SK-N-SH (cell line): ENCODE measurements at regions not wholly inside any gene's neighbourhood (a gene's known extent, or its start where the extent isn't known, plus 50 kb on each side); places are given as distances from the start of the nearest gene placed in this dataset.

Source experiments
- CTCF ChIA-PET: fragments of 300-600, 350-600 bp; formaldehyde crosslinking; extraction: SDS; loops from one replicate; lab custom pipeline; 2021; lab: Yijun Ruan, JAX
- POLR2A ChIA-PET: fragments of 350-600 bp; sonication (Branson Sonifier 250); formaldehyde crosslinking; extraction: SDS; loops from one replicate; lab custom pipeline; 2020; ENCODE audit warnings: antibody characterized with exemption, inconsistent platforms; lab: Yijun Ruan, JAX
- DNase-seq: peaks from one replicate; pipeline ENCODE4 v3.0.0; 2012
- H2AFZ ChIP-seq: fragments of 200-600 bp; sonication (generic); 2 replicates; pipeline ENCODE4 v1.8.1; 2016; ENCODE audit warnings: antibody characterized with exemption, mild to moderate bottlenecking, low read depth
- H3F3A ChIP-seq: fragments of 200-600 bp; sonication (generic); replicated peaks from 2 replicates; pipeline ENCODE3; 2016; ENCODE audit warnings: antibody characterized with exemption, mild to moderate bottlenecking; ENCODE audit not compliant: insufficient read depth
- H3K27ac ChIP-seq, 2 experiments: fragments of 200-500 bp in 1 of 2; fragments of 200-600 bp in 1 of 2; sonication (Bioruptor generic) in 1 of 2; sonication (generic), shearing (Covaris generic) in 1 of 2; 2 replicates each; pipeline versions ENCODE4 v1.5.1 to v1.6.1; 2014 to 2016; ENCODE audit warnings: low read depth in 2 of 2, inconsistent platforms in 1 of 2, low read length in 1 of 2, mild to moderate bottlenecking in 1 of 2, mixed read lengths in 1 of 2
- H3K27me3 ChIP-seq: fragments of 200-600 bp; sonication (generic), shearing (Covaris generic); 2 replicates; pipeline ENCODE4 v1.6.1; 2016; ENCODE audit warnings: mixed run types; ENCODE audit not compliant: insufficient read depth
- H3K36me3 ChIP-seq, 2 experiments: fragments of 200-500 bp in 1 of 2; fragments of 200-600 bp in 1 of 2; sonication (Bioruptor generic) in 1 of 2; sonication (generic) in 1 of 2; replicated peaks in 1 of 2; 2 replicates each; pipeline versions ENCODE3 to v1.5.1; 2014 to 2016; ENCODE audit warnings: low read length in 1 of 2, mild to moderate bottlenecking in 1 of 2; ENCODE audit not compliant: insufficient read depth in 2 of 2, control insufficient read depth in 1 of 2
- H3K4me1 ChIP-seq, 2 experiments: fragments of 200-500 bp in 1 of 2; fragments of 200-600 bp in 1 of 2; sonication (Bioruptor generic) in 1 of 2; sonication (generic), shearing (Covaris generic) in 1 of 2; 2 replicates each; pipeline versions ENCODE4 v1.5.1 to v1.6.1; 2014 to 2016; ENCODE audit warnings: low read depth in 1 of 2, low read length in 1 of 2, mixed run types in 1 of 2; ENCODE audit not compliant: insufficient read depth in 2 of 2, control insufficient read depth in 1 of 2
- H3K4me2 ChIP-seq: fragments of 200-600 bp; sonication (generic), shearing (Covaris generic); 2 replicates; pipeline ENCODE4 v1.6.1; 2017; ENCODE audit warnings: mixed run types
- H3K4me3 ChIP-seq, 2 experiments: fragments of 200-500 bp in 1 of 2; fragments of 200-600 bp in 1 of 2; sonication (Bioruptor generic) in 1 of 2; sonication (generic), shearing (Covaris generic) in 1 of 2; 2 replicates each; pipeline versions ENCODE4 v1.5.1 to v1.8.1; 2014 to 2016; ENCODE audit warnings: low read depth in 2 of 2, inconsistent platforms in 1 of 2, low read length in 1 of 2, mild to moderate bottlenecking in 1 of 2, mixed read lengths in 1 of 2, moderate library complexity in 1 of 2
- H3K79me2 ChIP-seq: fragments of 200-600 bp; sonication (generic); 2 replicates; pipeline ENCODE4 v1.8.1; 2017; ENCODE audit warnings: mild to moderate bottlenecking; ENCODE audit not compliant: insufficient read depth
- H3K9ac ChIP-seq: fragments of 200-600 bp; sonication (generic); 2 replicates; pipeline ENCODE4 v1.6.1; 2017; ENCODE audit warnings: mixed run types
- H3K9me2 ChIP-seq: fragments of 200-600 bp; sonication (generic); 2 replicates; pipeline ENCODE4 v1.6.1; 2017; ENCODE audit warnings: mixed run types
- H3K9me3 ChIP-seq: fragments of 200-600 bp; sonication (generic); 2 replicates; pipeline ENCODE4 v1.6.1; 2017; ENCODE audit warnings: mixed run types, mild to moderate bottlenecking, moderate library complexity
- H4K20me1 ChIP-seq: fragments of 200-600 bp; sonication (generic); 2 replicates; pipeline ENCODE4 v1.6.1; 2017; ENCODE audit warnings: mild to moderate bottlenecking, mixed run types; ENCODE audit not compliant: insufficient read depth
- ELF1 ChIP-seq: IDR thresholded peaks from 2 replicates; pipeline ENCODE4 v1.4.0; 2012
- EZH2phosphoT487 ChIP-seq: fragments of 200-600 bp; sonication (generic); IDR thresholded peaks from 2 replicates; pipeline ENCODE4 v1.6.1; 2017; ENCODE audit warnings: low read depth, mixed run types, mild to moderate bottlenecking, antibody characterized with exemption, moderate library complexity, borderline replicate concordance
- FOSL2 ChIP-seq: IDR thresholded peaks from 2 replicates; pipeline ENCODE4 v1.4.0; 2012; ENCODE audit warnings: low read depth, mild to moderate bottlenecking, moderate library complexity, borderline replicate concordance
- FOXM1 ChIP-seq: IDR thresholded peaks from 2 replicates; pipeline ENCODE4 v1.4.0; 2012; ENCODE audit warnings: low read depth, mild to moderate bottlenecking
- GABPA ChIP-seq: IDR thresholded peaks from 2 replicates; pipeline ENCODE4 v1.4.0; 2012; ENCODE audit warnings: low read depth, mild to moderate bottlenecking
- GATA2 ChIP-seq: sonication (generic); formaldehyde crosslinking; IDR thresholded peaks from 2 replicates; pipeline ENCODE4 v1.5.0; 2020; ENCODE audit warnings: mild to moderate bottlenecking, missing genetic modification reagents
- JUND ChIP-seq: IDR thresholded peaks from 2 replicates; pipeline ENCODE4 v1.4.0; 2012
- MEF2A ChIP-seq: IDR thresholded peaks from 2 replicates; pipeline ENCODE4 v1.4.0; 2012; ENCODE audit warnings: low read depth, borderline replicate concordance
- NFIC ChIP-seq: IDR thresholded peaks from 2 replicates; pipeline ENCODE4 v1.4.0; 2012; ENCODE audit warnings: borderline replicate concordance
- NRF1 ChIP-seq: IDR thresholded peaks from 2 replicates; pipeline ENCODE4 v1.6.1; 2012; ENCODE audit warnings: low read depth, mild to moderate bottlenecking, low read length
- RAD21 ChIP-seq: IDR thresholded peaks from 2 replicates; pipeline ENCODE4 v1.6.1; 2012; ENCODE audit warnings: mild to moderate bottlenecking, low read length
- RCOR1 ChIP-seq: fragments of 150-350 bp; IDR thresholded peaks from 2 replicates; pipeline ENCODE4 v1.6.1; 2017; ENCODE audit warnings: antibody characterized with exemption, low read length
- RFX5 ChIP-seq: IDR thresholded peaks from 2 replicates; pipeline ENCODE4 v1.6.1; 2012; ENCODE audit warnings: mild to moderate bottlenecking, improper control_type of control experiment, low read length
- SIN3A ChIP-seq: IDR thresholded peaks from 2 replicates; pipeline ENCODE4 v1.6.1; 2012; ENCODE audit warnings: low read depth, mild to moderate bottlenecking, low read length, moderate library complexity, borderline replicate concordance
- TAF1 ChIP-seq: IDR thresholded peaks from 2 replicates; pipeline ENCODE4 v1.6.1; 2012; ENCODE audit warnings: low read depth, mild to moderate bottlenecking, low read length, moderate library complexity, borderline replicate concordance
- TCF12 ChIP-seq: IDR thresholded peaks from 2 replicates; pipeline ENCODE4 v1.4.0; 2012
- TEAD4 ChIP-seq: IDR thresholded peaks from 2 replicates; pipeline ENCODE4 v1.4.0; 2012; ENCODE audit warnings: mild to moderate bottlenecking, borderline replicate concordance; ENCODE audit not compliant: insufficient read depth
- WGBS: methylation state at CpG from one replicate; pipeline ENCODE4 v1.1.6; 2017; ENCODE audit warnings: low lambda C conversion rate; 5-methylcytosine and 5-hydroxymethylcytosine counted together
- TF ChIP-seq, protein P1 (sequence below): IDR thresholded peaks from 2 replicates; pipeline ENCODE4 v1.4.0; 2012; ENCODE audit warnings: low read depth
- TF ChIP-seq, protein P2 (sequence below): IDR thresholded peaks from 2 replicates; pipeline ENCODE4 v1.6.1; 2012; ENCODE audit warnings: mild to moderate bottlenecking, low read depth, low read length, moderate library complexity

DNA sequence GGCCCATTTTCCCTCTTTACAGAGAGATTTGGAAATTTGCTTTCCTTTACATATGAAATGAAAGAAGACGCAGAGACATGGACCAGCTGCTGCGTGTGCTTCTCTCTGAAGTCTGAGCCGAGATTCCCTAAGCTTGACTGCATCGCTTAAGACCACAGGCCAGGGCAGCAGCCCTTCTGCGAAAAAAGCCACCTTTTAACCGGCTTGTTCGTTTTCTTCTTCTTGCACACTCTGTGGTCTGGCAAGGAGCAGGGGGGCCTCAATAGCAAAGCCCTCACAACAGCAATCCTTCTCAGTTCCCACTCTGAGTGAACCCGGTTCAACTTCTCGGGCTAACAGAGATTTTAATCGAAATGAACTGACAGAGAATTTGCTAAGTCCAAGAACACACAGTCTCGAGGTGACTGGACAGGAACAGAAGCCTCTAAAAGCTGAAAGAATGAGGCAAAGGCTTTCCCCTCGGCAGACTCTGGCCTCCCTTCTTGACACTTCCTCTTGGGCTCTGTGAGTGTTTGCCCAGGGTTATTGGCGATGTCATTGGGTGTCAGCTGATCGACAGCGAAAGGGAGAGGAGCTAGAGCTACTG is 512.9 kb upstream of the KLF4 start:
- peaks cover 22% of the 10 kb centered on the region; the same call in 1 of the 2 replicates for H3K27me3 ChIP-seq
- 29% methylated on average over 15 of the region's 15 CpGs for WGBS
- CTCF ChIA-PET, result no interaction called here
- no peaks in the 10 kb centered on the region for H3F3A ChIP-seq
- no peak overlapping the region for H3K4me3 ChIP-seq
- no peaks in the 10 kb centered on the region for H3K4me1 ChIP-seq
- H3K9ac ChIP-seq, result no peak overlapping the region
- H2AFZ ChIP-seq, result no peak overlapping the region
- no peaks in the 10 kb centered on the region for H4K20me1 ChIP-seq
- no peaks in the 10 kb centered on the region for H3K9me2 ChIP-seq
- no peaks in the 10 kb centered on the region for H3K79me2 ChIP-seq
- no peak overlapping the region for H3K4me2 ChIP-seq
- no peaks in the 10 kb centered on the region for H3K36me3 ChIP-seq
- TF ChIP-seq ELF1 (no peak), MEF2A (no peak), NFIC (no peak), RFX5 (no peak), TCF12 (no peak), GATA2 (CRISPR knock-in tag) (no peak), FOSL2 (no peak), EZH2phosphoT487 (no peak), RAD21 (no peak), JUND (no peak), NRF1 (no peak)
- TF ChIP-seq, protein P1, sequence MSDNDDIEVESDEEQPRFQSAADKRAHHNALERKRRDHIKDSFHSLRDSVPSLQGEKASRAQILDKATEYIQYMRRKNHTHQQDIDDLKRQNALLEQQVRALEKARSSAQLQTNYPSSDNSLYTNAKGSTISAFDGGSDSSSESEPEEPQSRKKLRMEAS, result no peak
- H3K27ac ChIP-seq, result no peak overlapping the region
- no peak for DNase-seq
- POLR2A ChIA-PET, result no interaction called here
- no peaks in the 10 kb centered on the region for H3K9me3 ChIP-seq

DNA sequence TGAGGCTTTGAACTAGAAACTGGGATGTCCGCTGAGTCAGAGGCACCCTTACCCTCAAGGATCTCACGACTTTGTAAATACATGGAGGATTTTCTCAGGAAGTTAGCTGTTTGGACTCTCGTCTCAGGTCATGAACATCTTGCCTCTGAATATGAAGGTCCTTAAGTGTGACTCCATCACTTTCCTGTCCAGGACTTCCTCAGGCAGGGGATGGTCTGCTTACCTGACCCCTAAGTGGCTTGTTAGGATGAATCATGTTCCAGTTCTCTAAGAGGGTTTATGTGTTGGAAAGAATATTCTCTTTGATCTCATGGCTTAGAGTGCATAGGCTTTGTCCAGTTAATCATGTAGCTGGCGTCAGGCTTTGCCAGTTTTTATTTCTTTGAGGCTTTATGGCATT is 511.7 kb upstream of the KLF4 start:
- CTCF ChIA-PET, result no interaction called here
- TF ChIP-seq RAD21, result no peak
- TF ChIP-seq GABPA, result no peak
- TF ChIP-seq JUND, result no peak
- TF ChIP-seq TEAD4, result no peak
- no peak for TF ChIP-seq RCOR1
- no peak for TF ChIP-seq NFIC
- no peak for TF ChIP-seq NRF1
- no peak for TF ChIP-seq TAF1
- no peak for TF ChIP-seq SIN3A
- TF ChIP-seq EZH2phosphoT487, result no peak
- TF ChIP-seq, protein P1, result no peak
- TF ChIP-seq TCF12, result no peak
- TF ChIP-seq FOXM1, result no peak
- TF ChIP-seq ELF1, result no peak
- TF ChIP-seq, protein P2, sequence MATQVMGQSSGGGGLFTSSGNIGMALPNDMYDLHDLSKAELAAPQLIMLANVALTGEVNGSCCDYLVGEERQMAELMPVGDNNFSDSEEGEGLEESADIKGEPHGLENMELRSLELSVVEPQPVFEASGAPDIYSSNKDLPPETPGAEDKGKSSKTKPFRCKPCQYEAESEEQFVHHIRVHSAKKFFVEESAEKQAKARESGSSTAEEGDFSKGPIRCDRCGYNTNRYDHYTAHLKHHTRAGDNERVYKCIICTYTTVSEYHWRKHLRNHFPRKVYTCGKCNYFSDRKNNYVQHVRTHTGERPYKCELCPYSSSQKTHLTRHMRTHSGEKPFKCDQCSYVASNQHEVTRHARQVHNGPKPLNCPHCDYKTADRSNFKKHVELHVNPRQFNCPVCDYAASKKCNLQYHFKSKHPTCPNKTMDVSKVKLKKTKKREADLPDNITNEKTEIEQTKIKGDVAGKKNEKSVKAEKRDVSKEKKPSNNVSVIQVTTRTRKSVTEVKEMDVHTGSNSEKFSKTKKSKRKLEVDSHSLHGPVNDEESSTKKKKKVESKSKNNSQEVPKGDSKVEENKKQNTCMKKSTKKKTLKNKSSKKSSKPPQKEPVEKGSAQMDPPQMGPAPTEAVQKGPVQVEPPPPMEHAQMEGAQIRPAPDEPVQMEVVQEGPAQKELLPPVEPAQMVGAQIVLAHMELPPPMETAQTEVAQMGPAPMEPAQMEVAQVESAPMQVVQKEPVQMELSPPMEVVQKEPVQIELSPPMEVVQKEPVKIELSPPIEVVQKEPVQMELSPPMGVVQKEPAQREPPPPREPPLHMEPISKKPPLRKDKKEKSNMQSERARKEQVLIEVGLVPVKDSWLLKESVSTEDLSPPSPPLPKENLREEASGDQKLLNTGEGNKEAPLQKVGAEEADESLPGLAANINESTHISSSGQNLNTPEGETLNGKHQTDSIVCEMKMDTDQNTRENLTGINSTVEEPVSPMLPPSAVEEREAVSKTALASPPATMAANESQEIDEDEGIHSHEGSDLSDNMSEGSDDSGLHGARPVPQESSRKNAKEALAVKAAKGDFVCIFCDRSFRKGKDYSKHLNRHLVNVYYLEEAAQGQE, result no peak
- no peaks in the 10 kb centered on the region for H3K79me2 ChIP-seq
- no peaks in the 10 kb centered on the region for H3K9me2 ChIP-seq
- WGBS, result 15% methylated on average over 4 of the region's 4 CpGs
- no peaks in the 10 kb centered on the region for H3K36me3 ChIP-seq
- DNase-seq, result no peak
- no peak overlapping the region for H2AFZ ChIP-seq
- H3K4me1 ChIP-seq, result no peaks in the 10 kb centered on the region
- no peaks in the 10 kb centered on the region for H3K9me3 ChIP-seq
- H3K4me2 ChIP-seq, result no peak overlapping the region
- H3K27me3 ChIP-seq, result peaks cover 22% of the 10 kb centered on the region; the same call in 1 of the 2 replicates
- no peaks in the 10 kb centered on the region for H3F3A ChIP-seq
- H3K4me3 ChIP-seq, result no peak overlapping the region
- POLR2A ChIA-PET, result no interaction called here
- no peaks in the 10 kb centered on the region for H4K20me1 ChIP-seq
- no peak overlapping the region for H3K9ac ChIP-seq
- no peak overlapping the region for H3K27ac ChIP-seq
